ENCODE measurements at regions not wholly inside any gene's neighbourhood (a gene's known extent, or its start where the extent isn't known, plus 50 kb on each side); places are given as distances from the start of the nearest gene placed in this dataset.

GRCh38 chr6:132100388-132100990, 149.3 kb upstream of the CCN2 start:
- FAIRE-seq, result no peak
- TF ChIP-seq POLR2A (IDR thresholded peaks at IDR 0.05; ENCODE audit: low read depth, low read length), result no peak
- TF ChIP-seq POU2F2 (IDR thresholded peaks at IDR 0.05; ENCODE audit: low read depth, low read length), result no peak
- TF ChIP-seq TAF1 (IDR thresholded peaks at IDR 0.05; ENCODE audit: low read depth, low read length), result no peak

DNA sequence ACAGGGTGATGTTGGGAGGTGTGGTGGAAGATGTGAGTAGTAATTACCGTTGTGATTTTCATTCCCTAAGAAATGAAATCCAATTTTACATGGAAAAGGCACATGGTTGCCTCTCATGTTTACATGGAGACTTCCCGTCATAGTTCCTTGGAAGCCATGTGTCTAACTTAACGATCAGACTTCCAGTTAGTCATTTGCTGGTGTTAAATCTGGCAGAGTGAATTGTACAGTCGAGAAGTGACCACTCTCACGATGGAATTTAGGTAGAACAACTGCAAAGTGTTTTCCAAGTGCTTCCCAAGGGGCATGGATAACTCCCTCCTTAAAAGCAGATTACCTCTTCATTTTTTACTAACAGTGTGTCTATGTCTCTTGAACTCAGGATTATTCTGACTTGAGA, 145.8 kb upstream of the CCN2 start:
- TF ChIP-seq SPI1 (IDR thresholded peaks at IDR 0.05; ENCODE audit: low read depth, low read length) (no peak), POLR2AphosphoS5 (IDR thresholded peaks at IDR 0.05; ENCODE audit: low read depth, low read length) (no peak), PAX5 (IDR thresholded peaks at IDR 0.05; ENCODE audit: insufficient read depth, low read length, severe bottlenecking) (no peak), TAF1 (IDR thresholded peaks at IDR 0.05; ENCODE audit: low read depth, low read length) (no peak), POU2F2 (IDR thresholded peaks at IDR 0.05; ENCODE audit: low read depth, low read length) (no peak), POLR2A (IDR thresholded peaks at IDR 0.05; ENCODE audit: low read depth, low read length) (no peak)
- FAIRE-seq (no peak), DNase-seq (ENCODE audit: insufficient read length, low spot score) (no peak)

More at GRCh38 chr6:132100388-132100990, 149.3 kb upstream of the CCN2 start:
- DNase-seq (ENCODE audit: insufficient read length, low spot score), result no peak

DNA sequence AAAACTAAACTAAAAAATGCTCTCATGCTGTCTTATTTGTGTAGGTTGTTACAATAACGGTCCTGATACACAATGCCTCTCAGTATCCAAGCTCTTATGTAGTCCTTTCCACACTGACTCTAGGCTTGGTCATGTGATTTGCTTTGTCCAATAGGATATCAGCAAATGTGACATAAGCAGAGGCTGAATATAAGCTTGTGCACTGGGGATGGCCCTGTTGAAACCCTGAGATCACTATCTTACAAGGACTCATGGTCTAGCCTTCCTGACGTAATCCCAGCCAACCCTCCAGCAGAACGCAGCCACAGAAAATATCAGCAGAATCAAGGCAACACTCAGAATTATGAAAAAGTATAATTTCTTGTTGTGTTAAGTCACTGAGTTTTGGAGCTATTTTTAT, 145.1 kb upstream of the CCN2 start:
- TF ChIP-seq SPI1 (IDR thresholded peaks at IDR 0.05; ENCODE audit: low read depth, low read length), result no peak
- DNase-seq (ENCODE audit: insufficient read length, low spot score) (no peak), FAIRE-seq (no peak)

DNA sequence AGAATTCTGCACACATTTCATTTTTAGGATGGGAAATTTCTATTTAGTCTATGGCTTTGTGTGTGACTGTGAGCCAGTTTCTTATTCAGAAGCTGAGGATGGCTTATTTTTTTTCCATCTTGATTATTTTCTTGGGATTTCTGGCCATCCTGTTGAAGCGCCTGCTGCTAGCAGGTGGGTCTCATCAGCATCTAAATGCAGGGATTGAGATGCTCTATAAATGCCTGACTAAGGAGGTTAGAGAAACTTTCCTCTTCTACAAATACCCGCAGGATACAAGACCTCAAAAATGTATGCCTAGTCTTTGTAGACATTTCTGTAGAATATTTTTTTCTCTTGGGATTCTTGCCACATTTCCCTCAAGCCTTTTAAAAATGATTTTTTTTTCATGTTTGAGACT, 138.0 kb upstream of the CCN2 start:
- DNase-seq (ENCODE audit: insufficient read length, low spot score) (no peak), FAIRE-seq (no peak)
- no peak for TF ChIP-seq POLR2A (IDR thresholded peaks at IDR 0.05; ENCODE audit: low read depth, low read length)
- no peak for TF ChIP-seq POU2F2 (IDR thresholded peaks at IDR 0.05; ENCODE audit: low read depth, low read length)
- no peak for TF ChIP-seq POLR2AphosphoS5 (IDR thresholded peaks at IDR 0.05; ENCODE audit: low read depth, low read length)
- no peak for TF ChIP-seq SPI1 (IDR thresholded peaks at IDR 0.05; ENCODE audit: low read depth, low read length)
- no peak for TF ChIP-seq TAF1 (IDR thresholded peaks at IDR 0.05; ENCODE audit: low read depth, low read length)
- TF ChIP-seq PAX5 (IDR thresholded peaks at IDR 0.05; ENCODE audit: insufficient read depth, low read length, severe bottlenecking), result no peak

- TF ChIP-seq PAX5 (IDR thresholded peaks at IDR 0.05; ENCODE audit: insufficient read depth, low read length, severe bottlenecking) (no peak), POU2F2 (IDR thresholded peaks at IDR 0.05; ENCODE audit: low read depth, low read length) (no peak), POLR2A (IDR thresholded peaks at IDR 0.05; ENCODE audit: low read depth, low read length) (no peak), SPI1 (IDR thresholded peaks at IDR 0.05; ENCODE audit: low read depth, low read length) (no peak), TAF1 (IDR thresholded peaks at IDR 0.05; ENCODE audit: low read depth, low read length) (no peak), POLR2AphosphoS5 (IDR thresholded peaks at IDR 0.05; ENCODE audit: low read depth, low read length) (no peak)
- FAIRE-seq (no peak), DNase-seq (ENCODE audit: insufficient read length, low spot score) (no peak)
Observed at GRCh38 chr6:132088150-132088549, 137.0 kb upstream of the CCN2 start.

DNA sequence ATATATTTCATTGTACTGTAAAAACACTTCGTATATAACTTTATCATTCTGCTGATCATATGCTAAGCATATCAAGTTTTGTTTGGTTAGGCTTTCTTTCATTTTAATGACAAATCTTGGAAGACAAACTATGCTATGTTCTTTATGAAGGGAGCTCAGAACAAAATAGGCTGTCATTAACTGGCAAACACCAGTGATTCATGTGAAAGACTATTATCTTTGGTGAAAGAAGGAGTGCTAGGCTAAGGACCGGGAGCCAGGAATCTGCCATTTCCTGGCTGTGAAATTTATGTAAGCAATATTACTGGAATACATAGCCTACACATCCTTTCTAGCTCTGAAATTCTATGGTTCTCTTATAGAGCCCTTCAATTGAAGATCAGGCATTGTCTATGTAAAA, 136.2 kb upstream of the CCN2 start:
- DNase-seq (ENCODE audit: insufficient read length, low spot score), result no peak
- TF ChIP-seq PAX5 (IDR thresholded peaks at IDR 0.05; ENCODE audit: insufficient read depth, low read length, severe bottlenecking) (no peak), POLR2AphosphoS5 (IDR thresholded peaks at IDR 0.05; ENCODE audit: low read depth, low read length) (no peak), POU2F2 (IDR thresholded peaks at IDR 0.05; ENCODE audit: low read depth, low read length) (no peak), SPI1 (IDR thresholded peaks at IDR 0.05; ENCODE audit: low read depth, low read length) (no peak), TAF1 (IDR thresholded peaks at IDR 0.05; ENCODE audit: low read depth, low read length) (no peak), POLR2A (IDR thresholded peaks at IDR 0.05; ENCODE audit: low read depth, low read length) (no peak)
- FAIRE-seq, result no peak

DNA sequence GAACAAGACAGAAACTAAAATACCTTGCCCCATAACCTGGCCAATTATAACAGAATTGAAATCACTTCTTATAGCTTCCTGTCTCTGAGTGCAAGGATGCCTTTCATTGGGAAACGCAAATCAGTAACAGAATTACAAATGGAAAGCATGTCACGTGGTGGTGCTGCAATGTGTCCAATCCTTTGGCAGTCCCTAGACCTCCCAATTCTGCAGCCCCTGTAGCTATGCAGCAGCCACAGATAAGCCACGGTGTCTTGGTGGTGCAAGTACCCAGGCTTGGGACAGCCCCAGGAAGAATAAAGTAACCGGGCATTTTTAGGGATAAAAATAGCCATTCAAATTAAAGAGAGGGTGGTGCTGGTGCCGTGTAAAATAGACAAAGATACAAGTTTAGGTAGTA, 134.6 kb upstream of the CCN2 start:
- FAIRE-seq (no peak), DNase-seq (ENCODE audit: insufficient read length, low spot score) (no peak)
- no peak for TF ChIP-seq POLR2A (IDR thresholded peaks at IDR 0.05; ENCODE audit: low read depth, low read length)
- TF ChIP-seq PAX5 (IDR thresholded peaks at IDR 0.05; ENCODE audit: insufficient read depth, low read length, severe bottlenecking), result no peak
- TF ChIP-seq POLR2AphosphoS5 (IDR thresholded peaks at IDR 0.05; ENCODE audit: low read depth, low read length), result no peak
- no peak for TF ChIP-seq TAF1 (IDR thresholded peaks at IDR 0.05; ENCODE audit: low read depth, low read length)
- TF ChIP-seq POU2F2 (IDR thresholded peaks at IDR 0.05; ENCODE audit: low read depth, low read length), result no peak
- no peak for TF ChIP-seq SPI1 (IDR thresholded peaks at IDR 0.05; ENCODE audit: low read depth, low read length)

- TF ChIP-seq TAF1 (IDR thresholded peaks at IDR 0.05; ENCODE audit: low read depth, low read length), result no peak
- TF ChIP-seq POLR2AphosphoS5 (IDR thresholded peaks at IDR 0.05; ENCODE audit: low read depth, low read length), result no peak
- no peak for TF ChIP-seq POU2F2 (IDR thresholded peaks at IDR 0.05; ENCODE audit: low read depth, low read length)
- no peak for TF ChIP-seq SPI1 (IDR thresholded peaks at IDR 0.05; ENCODE audit: low read depth, low read length)
- TF ChIP-seq POLR2A (IDR thresholded peaks at IDR 0.05; ENCODE audit: low read depth, low read length), result no peak
- no peak for TF ChIP-seq PAX5 (IDR thresholded peaks at IDR 0.05; ENCODE audit: insufficient read depth, low read length, severe bottlenecking)
- DNase-seq (ENCODE audit: insufficient read length, low spot score) (peak; percentile 3), FAIRE-seq (peak; percentile 72)
Observed at GRCh38 chr6:132084811-132085509, 133.8 kb upstream of the CCN2 start.

- FAIRE-seq (no peak), DNase-seq (ENCODE audit: insufficient read length, low spot score) (no peak)
- no peak for TF ChIP-seq POU2F2 (IDR thresholded peaks at IDR 0.05; ENCODE audit: low read depth, low read length)
- no peak for TF ChIP-seq SPI1 (IDR thresholded peaks at IDR 0.05; ENCODE audit: low read depth, low read length)
- no peak for TF ChIP-seq POLR2AphosphoS5 (IDR thresholded peaks at IDR 0.05; ENCODE audit: low read depth, low read length)
- no peak for TF ChIP-seq POLR2A (IDR thresholded peaks at IDR 0.05; ENCODE audit: low read depth, low read length)
- TF ChIP-seq TAF1 (IDR thresholded peaks at IDR 0.05; ENCODE audit: low read depth, low read length), result no peak
- TF ChIP-seq PAX5 (IDR thresholded peaks at IDR 0.05; ENCODE audit: insufficient read depth, low read length, severe bottlenecking), result no peak
Observed at GRCh38 chr6:132082421-132082820, 131.2 kb upstream of the CCN2 start.

DNA sequence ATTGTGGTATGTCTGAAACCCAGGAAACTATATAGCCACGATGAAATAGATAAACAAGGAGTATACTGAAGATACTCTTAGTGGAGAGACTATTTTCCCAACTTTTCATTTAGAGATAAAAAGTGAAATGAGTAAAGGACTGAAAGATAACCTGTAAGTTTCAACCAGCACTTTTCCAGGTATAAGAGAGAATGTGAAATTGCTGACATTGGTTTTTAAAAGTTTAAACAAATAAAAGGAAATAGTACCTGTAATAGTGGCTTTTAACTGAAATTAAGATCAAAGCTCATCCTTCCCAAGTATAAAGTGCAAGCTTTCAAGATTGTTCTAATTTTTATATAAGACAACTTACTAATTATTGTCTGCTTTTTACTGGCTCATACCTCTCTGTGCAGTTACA, 130.2 kb upstream of the CCN2 start:
- no peak for DNase-seq (ENCODE audit: insufficient read length, low spot score)
- no peak for TF ChIP-seq SPI1 (IDR thresholded peaks at IDR 0.05; ENCODE audit: low read depth, low read length)
- TF ChIP-seq TAF1 (IDR thresholded peaks at IDR 0.05; ENCODE audit: low read depth, low read length), result no peak
- TF ChIP-seq POLR2AphosphoS5 (IDR thresholded peaks at IDR 0.05; ENCODE audit: low read depth, low read length), result no peak
- no peak for TF ChIP-seq POLR2A (IDR thresholded peaks at IDR 0.05; ENCODE audit: low read depth, low read length)
- TF ChIP-seq POU2F2 (IDR thresholded peaks at IDR 0.05; ENCODE audit: low read depth, low read length), result no peak
- TF ChIP-seq PAX5 (IDR thresholded peaks at IDR 0.05; ENCODE audit: insufficient read depth, low read length, severe bottlenecking), result no peak
- FAIRE-seq, result no peak
